ENCODE measurements at regions not wholly inside any gene's neighbourhood (a gene's known extent, or its start where the extent isn't known, plus 50 kb on each side); places are given as distances from the start of the nearest gene placed in this dataset.

- no peak for TF ChIP-seq AGO2 (optimal IDR thresholded peaks at IDR 0.05; ENCODE audit: low read depth, low read length)
- TF ChIP-seq TBL1XR1 (IDR thresholded peaks at IDR 0.05; ENCODE audit: borderline replicate concordance, low read length, partially characterized antibody) = no peak
- no peak for TF ChIP-seq JUNB (CRISPR knock-in tag; IDR thresholded peaks at IDR 0.05; ENCODE audit: borderline replicate concordance)
- no peak for TF ChIP-seq NFRKB (IDR thresholded peaks at IDR 0.05)
- TF ChIP-seq LBX2 (CRISPR knock-in tag; IDR thresholded peaks at IDR 0.05; ENCODE audit: borderline replicate concordance) = no peak
- TF ChIP-seq MAFF (IDR thresholded peaks at IDR 0.05; ENCODE audit: low read depth, low read length) = peak; percentile 60; the same call in 1 of the 2 replicates
- TF ChIP-seq TOPORS (CRISPR knock-in tag; IDR thresholded peaks at IDR 0.05) = no peak
- no peak for TF ChIP-seq ZZZ3 (CRISPR knock-in tag; IDR thresholded peaks at IDR 0.05; ENCODE audit: borderline replicate concordance)
- no peak for TF ChIP-seq ZNF136 (CRISPR knock-in tag; IDR thresholded peaks at IDR 0.05; ENCODE audit: low read depth)
- TF ChIP-seq RAD51 (IDR thresholded peaks at IDR 0.05; ENCODE audit: borderline replicate concordance) = no peak
- TF ChIP-seq ZNF703 (CRISPR knock-in tag; IDR thresholded peaks at IDR 0.05; ENCODE audit: borderline replicate concordance) = no peak
- no peak for TF ChIP-seq ZNF766 (CRISPR knock-in tag; IDR thresholded peaks at IDR 0.05; ENCODE audit: borderline replicate concordance)
- TF ChIP-seq KDM5A (IDR thresholded peaks at IDR 0.05; ENCODE audit: borderline replicate concordance, low read length) = no peak
- no peak for TF ChIP-seq ZBTB44 (CRISPR knock-in tag; IDR thresholded peaks at IDR 0.05)
- TF ChIP-seq MAFK (conservative IDR thresholded peaks at IDR 0.05 in 1 of 2, IDR thresholded peaks at IDR 0.05 in 1 of 2; ENCODE audit: low read length in 2 of 2) = peak in 1 of 2 experiments; percentile 70; a peak in 3 of 4 replicates
- TF ChIP-seq NR2F2 (IDR thresholded peaks at IDR 0.05; ENCODE audit: borderline replicate concordance, low read depth) = no peak
- Histone ChIP-seq H3K79me2 (ENCODE audit: insufficient read depth, low read length) (no peaks in the 10 kb centered on the region), H3K4me2 (ENCODE audit: low read depth, low read length) (no peak overlapping the region), H3K27me3 (ENCODE audit: control insufficient read depth in 1 of 2, insufficient read depth in 2 of 2, low read length in 2 of 2) (peaks cover 0 to 2% of the 10 kb centered on the region in 2 experiments; a peak in 1 of 5 replicates), H3K9me3 (ENCODE audit: low read length) (no peaks in the 10 kb centered on the region), H3K9ac (ENCODE audit: insufficient read depth, low read depth, low read length) (no peak overlapping the region), H3K36me3 (replicated peaks in 1 of 2; ENCODE audit: control insufficient read depth in 1 of 2, insufficient read depth in 2 of 2, low read length in 2 of 2) (no peaks in the 10 kb centered on the region), H3K4me1 (ENCODE audit: insufficient read depth, low read length) (no peaks in the 10 kb centered on the region), H3K27ac (ENCODE audit: extremely low read length, insufficient read depth, low read length) (no peak overlapping the region), H2AFZ (ENCODE audit: low read length) (no peak overlapping the region), H3K4me3 (replicated peaks in 1 of 3; ENCODE audit: insufficient read depth in 1 of 3, low read depth in 2 of 3, low read length in 3 of 3) (no peak overlapping the region), H4K20me1 (ENCODE audit: insufficient read depth, low read length) (no peaks in the 10 kb centered on the region)
- no TSS peak for BruUV-seq (replicated peaks)
- WGBS (ENCODE audit: low lambda C conversion rate) = 29% methylated on average over 3 of the region's 3 CpGs
- no peak for ATAC-seq
- intact Hi-C loops (cut with micrococcal nuclease; ENCODE audit: unreplicated experiment) = no loop called here
- no peak for FAIRE-seq
- ChIA-PET CTCF (ENCODE audit: low intra/inter-chr PET ratio, low total read pairs) (interaction anchor here (0.6 kb wide), 1 partner anchor 945 kb away, joined by 4 read pairs; no protein-coding TSS in a partner anchor), POLR2A (no interaction called here)
- in situ Hi-C loops (cut with HindIII; ENCODE audit: extremely low pct_ligation_motif_present, low pct_unique_long_range_greater_than_20kb) = loop anchor here (25.0 kb wide), 1 partner anchor 366 kb away; no protein-coding TSS in a partner anchor
- no peak for DNase-seq (ENCODE audit: low spot score)
Measured at GRCh38 chr14:57052705-57053302, 215.9 kb downstream of the EXOC5 start.

All from HepG2 (cell line).